ENCODE measurements at regions not wholly inside any gene's neighbourhood (a gene's known extent, or its start where the extent isn't known, plus 50 kb on each side); places are given as distances from the start of the nearest gene placed in this dataset.

GRCh38 chr13:97565906-97566305, 131.9 kb downstream of the RAP2A start:
- no peak for TF ChIP-seq TCF12 (IDR thresholded peaks at IDR 0.05; ENCODE audit: low read depth, low read length)
- no peak for TF ChIP-seq CTCF (IDR thresholded peaks at IDR 0.05; ENCODE audit: control extremely low read depth in 1 of 3, insufficient read depth in 1 of 3, low read depth in 1 of 3, low read length in 3 of 3)
- TF ChIP-seq, protein P1, sequence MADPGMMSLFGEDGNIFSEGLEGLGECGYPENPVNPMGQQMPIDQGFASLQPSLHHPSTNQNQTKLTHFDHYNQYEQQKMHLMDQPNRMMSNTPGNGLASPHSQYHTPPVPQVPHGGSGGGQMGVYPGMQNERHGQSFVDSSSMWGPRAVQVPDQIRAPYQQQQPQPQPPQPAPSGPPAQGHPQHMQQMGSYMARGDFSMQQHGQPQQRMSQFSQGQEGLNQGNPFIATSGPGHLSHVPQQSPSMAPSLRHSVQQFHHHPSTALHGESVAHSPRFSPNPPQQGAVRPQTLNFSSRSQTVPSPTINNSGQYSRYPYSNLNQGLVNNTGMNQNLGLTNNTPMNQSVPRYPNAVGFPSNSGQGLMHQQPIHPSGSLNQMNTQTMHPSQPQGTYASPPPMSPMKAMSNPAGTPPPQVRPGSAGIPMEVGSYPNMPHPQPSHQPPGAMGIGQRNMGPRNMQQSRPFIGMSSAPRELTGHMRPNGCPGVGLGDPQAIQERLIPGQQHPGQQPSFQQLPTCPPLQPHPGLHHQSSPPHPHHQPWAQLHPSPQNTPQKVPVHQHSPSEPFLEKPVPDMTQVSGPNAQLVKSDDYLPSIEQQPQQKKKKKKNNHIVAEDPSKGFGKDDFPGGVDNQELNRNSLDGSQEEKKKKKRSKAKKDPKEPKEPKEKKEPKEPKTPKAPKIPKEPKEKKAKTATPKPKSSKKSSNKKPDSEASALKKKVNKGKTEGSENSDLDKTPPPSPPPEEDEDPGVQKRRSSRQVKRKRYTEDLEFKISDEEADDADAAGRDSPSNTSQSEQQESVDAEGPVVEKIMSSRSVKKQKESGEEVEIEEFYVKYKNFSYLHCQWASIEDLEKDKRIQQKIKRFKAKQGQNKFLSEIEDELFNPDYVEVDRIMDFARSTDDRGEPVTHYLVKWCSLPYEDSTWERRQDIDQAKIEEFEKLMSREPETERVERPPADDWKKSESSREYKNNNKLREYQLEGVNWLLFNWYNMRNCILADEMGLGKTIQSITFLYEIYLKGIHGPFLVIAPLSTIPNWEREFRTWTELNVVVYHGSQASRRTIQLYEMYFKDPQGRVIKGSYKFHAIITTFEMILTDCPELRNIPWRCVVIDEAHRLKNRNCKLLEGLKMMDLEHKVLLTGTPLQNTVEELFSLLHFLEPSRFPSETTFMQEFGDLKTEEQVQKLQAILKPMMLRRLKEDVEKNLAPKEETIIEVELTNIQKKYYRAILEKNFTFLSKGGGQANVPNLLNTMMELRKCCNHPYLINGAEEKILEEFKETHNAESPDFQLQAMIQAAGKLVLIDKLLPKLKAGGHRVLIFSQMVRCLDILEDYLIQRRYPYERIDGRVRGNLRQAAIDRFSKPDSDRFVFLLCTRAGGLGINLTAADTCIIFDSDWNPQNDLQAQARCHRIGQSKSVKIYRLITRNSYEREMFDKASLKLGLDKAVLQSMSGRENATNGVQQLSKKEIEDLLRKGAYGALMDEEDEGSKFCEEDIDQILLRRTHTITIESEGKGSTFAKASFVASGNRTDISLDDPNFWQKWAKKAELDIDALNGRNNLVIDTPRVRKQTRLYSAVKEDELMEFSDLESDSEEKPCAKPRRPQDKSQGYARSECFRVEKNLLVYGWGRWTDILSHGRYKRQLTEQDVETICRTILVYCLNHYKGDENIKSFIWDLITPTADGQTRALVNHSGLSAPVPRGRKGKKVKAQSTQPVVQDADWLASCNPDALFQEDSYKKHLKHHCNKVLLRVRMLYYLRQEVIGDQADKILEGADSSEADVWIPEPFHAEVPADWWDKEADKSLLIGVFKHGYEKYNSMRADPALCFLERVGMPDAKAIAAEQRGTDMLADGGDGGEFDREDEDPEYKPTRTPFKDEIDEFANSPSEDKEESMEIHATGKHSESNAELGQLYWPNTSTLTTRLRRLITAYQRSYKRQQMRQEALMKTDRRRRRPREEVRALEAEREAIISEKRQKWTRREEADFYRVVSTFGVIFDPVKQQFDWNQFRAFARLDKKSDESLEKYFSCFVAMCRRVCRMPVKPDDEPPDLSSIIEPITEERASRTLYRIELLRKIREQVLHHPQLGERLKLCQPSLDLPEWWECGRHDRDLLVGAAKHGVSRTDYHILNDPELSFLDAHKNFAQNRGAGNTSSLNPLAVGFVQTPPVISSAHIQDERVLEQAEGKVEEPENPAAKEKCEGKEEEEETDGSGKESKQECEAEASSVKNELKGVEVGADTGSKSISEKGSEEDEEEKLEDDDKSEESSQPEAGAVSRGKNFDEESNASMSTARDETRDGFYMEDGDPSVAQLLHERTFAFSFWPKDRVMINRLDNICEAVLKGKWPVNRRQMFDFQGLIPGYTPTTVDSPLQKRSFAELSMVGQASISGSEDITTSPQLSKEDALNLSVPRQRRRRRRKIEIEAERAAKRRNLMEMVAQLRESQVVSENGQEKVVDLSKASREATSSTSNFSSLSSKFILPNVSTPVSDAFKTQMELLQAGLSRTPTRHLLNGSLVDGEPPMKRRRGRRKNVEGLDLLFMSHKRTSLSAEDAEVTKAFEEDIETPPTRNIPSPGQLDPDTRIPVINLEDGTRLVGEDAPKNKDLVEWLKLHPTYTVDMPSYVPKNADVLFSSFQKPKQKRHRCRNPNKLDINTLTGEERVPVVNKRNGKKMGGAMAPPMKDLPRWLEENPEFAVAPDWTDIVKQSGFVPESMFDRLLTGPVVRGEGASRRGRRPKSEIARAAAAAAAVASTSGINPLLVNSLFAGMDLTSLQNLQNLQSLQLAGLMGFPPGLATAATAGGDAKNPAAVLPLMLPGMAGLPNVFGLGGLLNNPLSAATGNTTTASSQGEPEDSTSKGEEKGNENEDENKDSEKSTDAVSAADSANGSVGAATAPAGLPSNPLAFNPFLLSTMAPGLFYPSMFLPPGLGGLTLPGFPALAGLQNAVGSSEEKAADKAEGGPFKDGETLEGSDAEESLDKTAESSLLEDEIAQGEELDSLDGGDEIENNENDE (IDR thresholded peaks at IDR 0.05; ENCODE audit: insufficient replicate concordance, low read length), result no peak
- no peak for TF ChIP-seq EP300 (IDR thresholded peaks at IDR 0.05; ENCODE audit: borderline replicate concordance in 1 of 2, low read depth in 2 of 2, low read length in 2 of 2)
- TF ChIP-seq BACH1 (IDR thresholded peaks at IDR 0.05; ENCODE audit: low read length), result no peak
